GM12878 (cell line): ENCODE measurements at regions not wholly inside any gene's neighbourhood (a gene's known extent, or its start where the extent isn't known, plus 50 kb on each side); places are given as distances from the start of the nearest gene placed in this dataset.

ENCODE experiments used
- ATAC-seq: fragments of 200-7000 bp; cut with Tn5 transposase; 3 replicates; pipeline ENCODE4 v1.9.1; 2020; ENCODE audit warnings: mild to moderate bottlenecking, moderate library complexity
- BruUV-seq: library from RNA; stranded (reverse); fragments of 400-500 nt; replicated peaks from 2 replicates; lab custom pipeline; 2021; lab: Mats Ljungman, UMichigan
- CTCF ChIA-PET: fragments of 300-600 bp; sonication (Branson Sonifier 250); formaldehyde crosslinking; extraction: SDS; loops from one replicate; lab custom pipeline; 2021; ENCODE audit warnings: inconsistent platforms; lab: Yijun Ruan, JAX
- POLR2A ChIA-PET: fragments of 350-600 bp; formaldehyde crosslinking; extraction: SDS; loops from one replicate; lab custom pipeline; 2021; ENCODE audit warnings: inconsistent platforms; lab: Charles Lee
- RAD21 ChIA-PET: fragments of 300-600 bp; sonication (Branson Sonifier 250); formaldehyde crosslinking; loops from one replicate; lab custom pipeline; 2023; ENCODE audit warnings: antibody characterized with exemption; ENCODE audit not compliant: unreplicated experiment; lab: Charles Lee
- SMC1A ChIA-PET: fragments of 300-600 bp; sonication (Branson Sonifier 250); formaldehyde crosslinking; loops from one replicate; lab custom pipeline; 2023; ENCODE audit not compliant: unreplicated experiment, uncharacterized antibody; lab: Charles Lee
- DNase-seq: peaks from one replicate; pipeline ENCODE4 v3.0.0-alpha.2; 2011; ENCODE audit warnings: low read depth, low spot score
- FAIRE-seq: peaks from 3 replicates; lab custom pipeline; 2011; peaks lifted over from hg19 to GRCh38; lab: Jason Lieb, UNC
- H2AFZ ChIP-seq: 2 replicates; pipeline ENCODE4 v1.6.0; 2011; ENCODE audit warnings: low read depth, low read length, control low read depth; ENCODE audit not compliant: control insufficient read depth
- H3K27ac ChIP-seq: 2 replicates; pipeline ENCODE4 v1.5.1; 2011; ENCODE audit warnings: control low read depth; ENCODE audit not compliant: control insufficient read depth, insufficient read depth
- H3K27me3 ChIP-seq, 2 experiments: replicated peaks in 1 of 2; 2 replicates each; pipeline versions ENCODE4 v1.6.0 to v1.6.1; 2011; ENCODE audit warnings: low read length in 1 of 2; ENCODE audit not compliant: control insufficient read depth in 2 of 2, insufficient read depth in 2 of 2
- H3K36me3 ChIP-seq, 2 experiments: 2 replicates each; pipeline ENCODE4 v1.5.1; 2011; ENCODE audit warnings: low read length in 1 of 2; ENCODE audit not compliant: control insufficient read depth in 2 of 2, insufficient read depth in 2 of 2
- H3K4me1 ChIP-seq: 2 replicates; pipeline ENCODE4 v1.6.1; 2011; ENCODE audit warnings: mild to moderate bottlenecking, low read length, moderate library complexity, mixed read lengths; ENCODE audit not compliant: control insufficient read depth, insufficient read depth
- H3K4me2 ChIP-seq: 2 replicates; pipeline ENCODE4 v1.6.0; 2011; ENCODE audit warnings: control low read depth; ENCODE audit not compliant: control insufficient read depth, insufficient read depth
- H3K4me3 ChIP-seq: fragments of 200-600 bp; sonication (generic); 2 replicates; pipeline ENCODE4 v1.5.1; 2016
- H3K79me2 ChIP-seq: 2 replicates; pipeline ENCODE4 v1.6.0; 2011; ENCODE audit warnings: low read length; ENCODE audit not compliant: control insufficient read depth, insufficient read depth
- H3K9ac ChIP-seq: 2 replicates; pipeline ENCODE4 v1.8.0; 2011; ENCODE audit warnings: low read length, control low read depth, mixed read lengths; ENCODE audit not compliant: control insufficient read depth, insufficient read depth
- H3K9me3 ChIP-seq: replicated peaks from 3 replicates; pipeline ENCODE4 v1.5.1; 2011; ENCODE audit warnings: mild to moderate bottlenecking, low read length; ENCODE audit not compliant: control insufficient read depth, insufficient read depth
- H4K20me1 ChIP-seq: 2 replicates; pipeline ENCODE4 v1.6.0; 2011; ENCODE audit not compliant: control insufficient read depth, insufficient read depth
- CBFB ChIP-seq: IDR thresholded peaks from 2 replicates; pipeline ENCODE4 v1.6.1; 2016; ENCODE audit warnings: antibody characterized with exemption, low read depth
- CBX3 ChIP-seq: fragments of 200-600 bp; sonication (generic); IDR thresholded peaks from 2 replicates; pipeline ENCODE4 v1.6.1; 2016; ENCODE audit warnings: low read depth, borderline replicate concordance
- CHD2 ChIP-seq: IDR thresholded peaks from 2 replicates; pipeline ENCODE4 v1.6.1; 2011; ENCODE audit warnings: low read depth, low read length, improper control_type of control experiment, borderline replicate concordance
- CREM ChIP-seq: IDR thresholded peaks from 2 replicates; pipeline ENCODE4 v1.6.1; 2014; ENCODE audit warnings: antibody characterized with exemption, low read depth
- FOS ChIP-seq: IDR thresholded peaks from 3 replicates; pipeline ENCODE4 v1.6.1; 2011; ENCODE audit warnings: borderline replicate concordance; ENCODE audit not compliant: insufficient read length; ENCODE audit errors: extremely low read depth
- FOXK2 ChIP-seq: fragments of 450-650 bp; IDR thresholded peaks from 2 replicates; pipeline ENCODE4 v1.6.1; 2017; ENCODE audit warnings: mild to moderate bottlenecking, moderate library complexity
- HDAC6 ChIP-seq: fragments of 200-600 bp; sonication (generic); IDR thresholded peaks from one replicate; pipeline ENCODE4 v1.8.0; 2017; ENCODE audit warnings: antibody characterized with exemption; ENCODE audit not compliant: unreplicated experiment
- IKZF2 ChIP-seq, 2 experiments: fragments of 450-650 bp; IDR thresholded peaks; 2 replicates each; pipeline ENCODE4 v1.6.1; 2017; ENCODE audit warnings: mild to moderate bottlenecking in 2 of 2, moderate library complexity in 2 of 2
- MEF2B ChIP-seq: fragments of 450-650 bp; IDR thresholded peaks from 2 replicates; pipeline ENCODE4 v1.6.1; 2018; ENCODE audit warnings: mild to moderate bottlenecking, moderate library complexity; ENCODE audit not compliant: partially characterized antibody, poor library complexity, severe bottlenecking
- MXI1 ChIP-seq: fragments of 150-350 bp; IDR thresholded peaks from 2 replicates; pipeline ENCODE4 v1.6.1; 2011; ENCODE audit warnings: low read depth, mild to moderate bottlenecking, inconsistent platforms, low read length, improper control_type of control experiment
- PAX5 ChIP-seq: IDR thresholded peaks from 2 replicates; pipeline ENCODE4 v1.6.1; 2011; ENCODE audit warnings: low read depth, low read length, borderline replicate concordance
- RB1 ChIP-seq: fragments of 450-650 bp; formaldehyde crosslinking; IDR thresholded peaks from 2 replicates; pipeline ENCODE4 v1.6.1; 2017; ENCODE audit warnings: mild to moderate bottlenecking, borderline replicate concordance
- RFX5 ChIP-seq: IDR thresholded peaks from 2 replicates; pipeline ENCODE4 v1.6.1; 2011; ENCODE audit warnings: low read depth, low read length, improper control_type of control experiment
- RUNX3 ChIP-seq: IDR thresholded peaks from 2 replicates; pipeline ENCODE4 v1.6.1; 2012; ENCODE audit warnings: low read length, inconsistent platforms
- SMAD1 ChIP-seq: fragments of 450-650 bp; IDR thresholded peaks from 2 replicates; pipeline ENCODE4 v1.6.1; 2018; ENCODE audit warnings: mild to moderate bottlenecking, low read depth; ENCODE audit not compliant: partially characterized antibody
- SMARCA5 ChIP-seq: fragments of 450-650 bp; IDR thresholded peaks from 2 replicates; pipeline ENCODE4 v1.6.1; 2017; ENCODE audit warnings: mild to moderate bottlenecking
- SREBF1 ChIP-seq: IDR thresholded peaks from 2 replicates; pipeline ENCODE4 v1.6.1; 2012; ENCODE audit warnings: mild to moderate bottlenecking, low read length
- WGBS: methylation state at CpG from one replicate; pipeline ENCODE4 v1.1.6; 2016; ENCODE audit warnings: low lambda C conversion rate; ENCODE audit not compliant: insufficient replicate concordance, insufficient coverage; ENCODE audit errors: missing lambda C conversion rate; 5-methylcytosine and 5-hydroxymethylcytosine counted together
- in situ Hi-C: fragments of 300-500 bp; cut with MboI; formaldehyde crosslinking; loops from 9 replicates; pipeline ENCODE4 v1.14.3; 2018; ENCODE audit warnings: mixed read lengths
- intact Hi-C: fragments of 100-400 bp; cut with micrococcal nuclease; formaldehyde crosslinking; loops from one replicate; pipeline ENCODE4 v1.14.2; 2022; ENCODE audit not compliant: unreplicated experiment
- TF ChIP-seq, protein P1 (sequence below): IDR thresholded peaks from 2 replicates; pipeline ENCODE4 v1.6.1; 2011; ENCODE audit warnings: borderline replicate concordance, low read depth, mild to moderate bottlenecking, moderate library complexity, low read length; ENCODE audit not compliant: insufficient read depth, poor library complexity, severe bottlenecking

DNA sequence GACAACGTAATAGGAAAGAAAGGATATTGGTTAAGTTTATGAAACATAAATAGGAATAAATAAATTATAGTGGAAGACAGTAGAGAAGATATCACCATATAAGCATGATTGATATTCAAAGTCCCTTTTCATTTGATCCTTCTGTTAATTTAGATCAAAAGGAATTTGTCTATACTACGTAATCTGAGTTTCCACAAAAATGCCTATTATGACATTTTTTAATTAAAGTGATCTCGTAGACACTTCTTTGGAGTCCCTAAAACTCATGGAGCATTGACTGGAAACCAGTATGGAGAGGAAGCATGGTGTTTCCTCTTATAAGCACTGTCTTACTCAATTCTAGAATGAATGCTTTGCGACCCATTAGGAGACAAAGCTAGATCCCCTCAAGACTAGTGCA lies 411.4 kb upstream of the SPHKAP start:
- Histone ChIP-seq H3K9ac (no peak overlapping the region), H3K36me3 (no peaks in the 10 kb centered on the region), H3K27ac (no peak overlapping the region), H3K4me1 (peaks cover 6% of the 10 kb centered on the region; the same call in 1 of the 2 replicates), H3K27me3 (no peaks in the 10 kb centered on the region), H3K9me3 (no peaks in the 10 kb centered on the region), H3K4me2 (no peak overlapping the region), H4K20me1 (no peaks in the 10 kb centered on the region), H2AFZ (no peak overlapping the region), H3K79me2 (no peaks in the 10 kb centered on the region), H3K4me3 (no peak overlapping the region)
- ChIA-PET SMC1A (no interaction called here), RAD21 (interaction anchor here (1.5 kb wide), 1 partner anchor 10 kb away, joined by 3 read pairs; no protein-coding TSS in a partner anchor), CTCF (no interaction called here), POLR2A (interaction anchor here (0.6 kb wide), 1 partner anchor 974 kb away, joined by 6 read pairs; no protein-coding TSS in a partner anchor)
- intact Hi-C loops, result loop anchor here (10.0 kb wide), 1 partner anchor 808 kb away; no protein-coding TSS in a partner anchor
- ATAC-seq (no peak), DNase-seq (no peak), FAIRE-seq (no peak)
- in situ Hi-C loops, result no loop called here
- no TSS peak for BruUV-seq
- WGBS, result 0% methylated on average over 4 of the region's 4 CpGs
- TF ChIP-seq SREBF1 (no peak), CBFB (no peak), SMAD1 (no peak), FOS (no peak), CBX3 (no peak), PAX5 (no peak), HDAC6 (no peak), MXI1 (no peak), SMARCA5 (no peak), CREM (no peak), IKZF2 (IDR thresholded peaks at IDR 0.05) (no peak), MEF2B (no peak), CHD2 (no peak), RFX5 (no peak), RB1 (no peak), RUNX3 (no peak), FOXK2 (no peak)
- TF ChIP-seq, protein P1, sequence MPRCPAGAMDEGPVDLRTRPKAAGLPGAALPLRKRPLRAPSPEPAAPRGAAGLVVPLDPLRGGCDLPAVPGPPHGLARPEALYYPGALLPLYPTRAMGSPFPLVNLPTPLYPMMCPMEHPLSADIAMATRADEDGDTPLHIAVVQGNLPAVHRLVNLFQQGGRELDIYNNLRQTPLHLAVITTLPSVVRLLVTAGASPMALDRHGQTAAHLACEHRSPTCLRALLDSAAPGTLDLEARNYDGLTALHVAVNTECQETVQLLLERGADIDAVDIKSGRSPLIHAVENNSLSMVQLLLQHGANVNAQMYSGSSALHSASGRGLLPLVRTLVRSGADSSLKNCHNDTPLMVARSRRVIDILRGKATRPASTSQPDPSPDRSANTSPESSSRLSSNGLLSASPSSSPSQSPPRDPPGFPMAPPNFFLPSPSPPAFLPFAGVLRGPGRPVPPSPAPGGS, result no peak
